Stimulated activated CD8-positive, alpha-beta memory T cell treated with anti-CD3 and anti-CD28 coated beads, Interleukin-2, amount 100 ng/mL, for 48 hours (primary cell): ENCODE measurements at regions not wholly inside any gene's neighbourhood (a gene's known extent, or its start where the extent isn't known, plus 50 kb on each side); places are given as distances from the start of the nearest gene placed in this dataset.

Source experiments
- DNase-seq, 2 donors: peaks; one replicate each; pipeline ENCODE4 v3.0.0-alpha.2; 2020; ENCODE audit warnings: low read depth in 2 of 2

- no peak for DNase-seq
Observed at GRCh38 chr13:78228211-78228610, 309.6 kb upstream of the EDNRB start.

GRCh38 chr13:78227709-78228108 is 309.1 kb upstream of the EDNRB start:
- DNase-seq, result no peak

- DNase-seq, result no peak
Observed at GRCh38 chr13:78215458-78216108, 297.0 kb upstream of the EDNRB start.

- no peak for DNase-seq
Observed at GRCh38 chr13:78201411-78201810, 282.8 kb upstream of the EDNRB start.

- no peak for DNase-seq
Observed at GRCh38 chr13:78198821-78199220, 280.2 kb upstream of the EDNRB start.

- DNase-seq, result no peak
Observed at GRCh38 chr13:78198419-78198818, 279.8 kb upstream of the EDNRB start.

- DNase-seq, result no peak
Observed at GRCh38 chr13:78197231-78197630, 278.6 kb upstream of the EDNRB start.

GRCh38 chr13:78194904-78195639 is 276.4 kb upstream of the EDNRB start:
- no peak for DNase-seq

- no peak for DNase-seq
Observed at GRCh38 chr13:78193846-78194245, 275.2 kb upstream of the EDNRB start.

GRCh38 chr13:78192716-78193115 is 274.1 kb upstream of the EDNRB start:
- DNase-seq, result no peak

GRCh38 chr13:78190296-78190695 is 271.7 kb upstream of the EDNRB start:
- no peak for DNase-seq

GRCh38 chr13:78187781-78188180 is 269.1 kb upstream of the EDNRB start:
- no peak for DNase-seq

- DNase-seq, result no peak
Observed at GRCh38 chr13:78185700-78186099, 267.1 kb upstream of the EDNRB start.

- DNase-seq, result no peak
Observed at GRCh38 chr13:78183732-78184131, 265.1 kb upstream of the EDNRB start.

GRCh38 chr13:78182813-78183212 is 264.2 kb upstream of the EDNRB start:
- DNase-seq, result no peak

GRCh38 chr13:78177306-78177705 is 258.7 kb upstream of the EDNRB start:
- DNase-seq, result no peak

- no peak for DNase-seq
Observed at GRCh38 chr13:78176880-78177279, 258.2 kb upstream of the EDNRB start.

GRCh38 chr13:78169386-78169785 is 250.8 kb upstream of the EDNRB start:
- no peak for DNase-seq

GRCh38 chr13:78168981-78169380 is 250.3 kb upstream of the EDNRB start:
- no peak for DNase-seq

- DNase-seq, result no peak
Observed at GRCh38 chr13:78161266-78161665, 242.6 kb upstream of the EDNRB start.

GRCh38 chr13:78160793-78161192 is 242.2 kb upstream of the EDNRB start:
- DNase-seq, result no peak

GRCh38 chr13:78152415-78152814 is 233.8 kb upstream of the EDNRB start:
- no peak for DNase-seq

GRCh38 chr13:78147905-78148304 is 229.3 kb upstream of the EDNRB start:
- no peak for DNase-seq

GRCh38 chr13:78145276-78145675 is 226.6 kb upstream of the EDNRB start:
- no peak for DNase-seq
